A673 (cell line): ENCODE measurements at regions not wholly inside any gene's neighbourhood (a gene's known extent, or its start where the extent isn't known, plus 50 kb on each side); places are given as distances from the start of the nearest gene placed in this dataset.

ENCODE experiments used
- CTCF ChIP-seq: fragments of 300-800, 200-600 bp; sonication (generic); conservative IDR thresholded peaks from 2 replicates; pipeline ENCODE4 v1.5.1; 2017; ENCODE audit warnings: low read depth, mild to moderate bottlenecking, antibody characterized with exemption, low read length, moderate library complexity, mixed read lengths
- EZH2 ChIP-seq: fragments of 200-600 bp; sonication (generic); IDR thresholded peaks from 2 replicates; pipeline ENCODE4 v1.6.1; 2017; ENCODE audit warnings: borderline replicate concordance, low read depth, mild to moderate bottlenecking, mixed read lengths, antibody characterized with exemption, low read length; ENCODE audit not compliant: poor library complexity, severe bottlenecking

GRCh38 chr15:66862111-66862939 is 160.3 kb downstream of the SMAD6 start:
- no peak for TF ChIP-seq CTCF
- TF ChIP-seq EZH2: no peak
